OCI-LY3 (cell line): ENCODE measurements at regions not wholly inside any gene's neighbourhood (a gene's known extent, or its start where the extent isn't known, plus 50 kb on each side); places are given as distances from the start of the nearest gene placed in this dataset.

Experiments
- EZH2phosphoT487 ChIP-seq: fragments of 200-600 bp; shearing (Covaris generic); IDR thresholded peaks from 2 replicates; pipeline ENCODE4 v1.6.1; 2018; ENCODE audit warnings: antibody characterized with exemption, mixed run types, low read depth
- TF ChIP-seq, protein P1 (sequence below): fragments of 200-600, 300-600 bp; sonication (generic); IDR thresholded peaks from 2 replicates; pipeline ENCODE4 v1.5.1; 2014; ENCODE audit warnings: antibody characterized with exemption, low read length, low read depth

DNA sequence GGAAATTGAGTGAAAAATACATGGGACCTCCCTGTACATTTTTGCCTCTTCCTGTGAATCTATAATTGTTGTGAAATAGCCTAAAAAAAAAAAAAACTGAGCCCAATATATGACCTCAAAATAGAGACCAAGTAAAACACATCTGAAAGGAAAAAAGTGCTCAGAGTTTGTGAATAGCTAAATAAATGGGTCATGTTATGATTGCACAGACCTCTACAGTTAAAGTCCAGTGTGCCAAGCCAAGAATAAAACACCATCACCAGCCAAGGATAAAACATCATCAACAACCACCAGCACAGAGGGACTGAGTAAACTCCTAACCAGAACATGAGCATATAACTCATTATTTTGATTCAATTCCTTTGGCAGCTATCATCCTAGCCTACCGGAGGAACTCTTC lies 115.6 kb upstream of the AGTR1 start:
- TF ChIP-seq, protein P1, sequence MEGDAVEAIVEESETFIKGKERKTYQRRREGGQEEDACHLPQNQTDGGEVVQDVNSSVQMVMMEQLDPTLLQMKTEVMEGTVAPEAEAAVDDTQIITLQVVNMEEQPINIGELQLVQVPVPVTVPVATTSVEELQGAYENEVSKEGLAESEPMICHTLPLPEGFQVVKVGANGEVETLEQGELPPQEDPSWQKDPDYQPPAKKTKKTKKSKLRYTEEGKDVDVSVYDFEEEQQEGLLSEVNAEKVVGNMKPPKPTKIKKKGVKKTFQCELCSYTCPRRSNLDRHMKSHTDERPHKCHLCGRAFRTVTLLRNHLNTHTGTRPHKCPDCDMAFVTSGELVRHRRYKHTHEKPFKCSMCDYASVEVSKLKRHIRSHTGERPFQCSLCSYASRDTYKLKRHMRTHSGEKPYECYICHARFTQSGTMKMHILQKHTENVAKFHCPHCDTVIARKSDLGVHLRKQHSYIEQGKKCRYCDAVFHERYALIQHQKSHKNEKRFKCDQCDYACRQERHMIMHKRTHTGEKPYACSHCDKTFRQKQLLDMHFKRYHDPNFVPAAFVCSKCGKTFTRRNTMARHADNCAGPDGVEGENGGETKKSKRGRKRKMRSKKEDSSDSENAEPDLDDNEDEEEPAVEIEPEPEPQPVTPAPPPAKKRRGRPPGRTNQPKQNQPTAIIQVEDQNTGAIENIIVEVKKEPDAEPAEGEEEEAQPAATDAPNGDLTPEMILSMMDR, result no peak
- TF ChIP-seq EZH2phosphoT487, result no peak
